ENCODE measurements at regions not wholly inside any gene's neighbourhood (a gene's known extent, or its start where the extent isn't known, plus 50 kb on each side); places are given as distances from the start of the nearest gene placed in this dataset.

- Histone ChIP-seq H3K27ac (ENCODE audit: insufficient read length, low read depth, low read length) (no peak overlapping the region), H2AK5ac (ENCODE audit: insufficient read length, low read length) (no peak overlapping the region), H3K56ac (ENCODE audit: insufficient read length, low read depth, low read length) (no peak overlapping the region), H3K79me1 (ENCODE audit: insufficient read depth, low read depth, low read length, poor library complexity, severe bottlenecking) (no peaks in the 10 kb centered on the region), H3K79me2 (ENCODE audit: insufficient read depth, low read length) (no peaks in the 10 kb centered on the region), H4K91ac (ENCODE audit: insufficient read length, low read depth, low read length) (no peak overlapping the region), H3K9ac (ENCODE audit: extremely low read depth, insufficient read length, low read length) (no peak overlapping the region), H4K20me1 (ENCODE audit: control insufficient read depth, insufficient read depth, insufficient read length) (no peaks in the 10 kb centered on the region), H3K14ac (ENCODE audit: insufficient read depth, low read length) (no peak overlapping the region), H3K4me2 (ENCODE audit: insufficient read depth, insufficient read length, low read length) (no peak overlapping the region), H3K23ac (ENCODE audit: insufficient read length, low read depth, low read length) (no peak overlapping the region), H2BK12ac (ENCODE audit: insufficient read length, low read depth, low read length) (no peak overlapping the region), H3T11ph (ENCODE audit: low read length) (no peak overlapping the region), H3K23me2 (ENCODE audit: insufficient read length, low read depth, low read length, poor library complexity, severe bottlenecking) (no peaks in the 10 kb centered on the region), H4K8ac (replicated peaks; ENCODE audit: insufficient read length, low read depth, low read length) (no peak overlapping the region), H3K27me3 (ENCODE audit: insufficient read depth, low read length) (no peaks in the 10 kb centered on the region), H3K4me1 (ENCODE audit: insufficient read depth, low read length) (no peaks in the 10 kb centered on the region), H2BK20ac (ENCODE audit: low read depth, low read length, poor library complexity, severe bottlenecking) (no peak overlapping the region), H3K9me3 (ENCODE audit: control insufficient read depth, low read depth, low read length) (no peaks in the 10 kb centered on the region), H2BK5ac (ENCODE audit: insufficient read length, low read length) (no peak overlapping the region), H2BK120ac (ENCODE audit: low read depth, low read length, poor library complexity, severe bottlenecking) (no peak overlapping the region), H2BK15ac (ENCODE audit: low read depth, low read length) (no peak overlapping the region), H3K4ac (ENCODE audit: low read depth, low read length) (no peak overlapping the region), H2AFZ (ENCODE audit: low read length) (no peak overlapping the region), H4K5ac (ENCODE audit: insufficient read length, low read depth, low read length) (no peak overlapping the region), H3K18ac (ENCODE audit: insufficient read length, low read depth, low read length) (no peak overlapping the region)
- no peak for DNase-seq
- H3K4me1 Mint-ChIP-seq, result no peaks in the 10 kb centered on the region
- no peak overlapping the region for H3K4me3 Mint-ChIP-seq
- H3K27ac Mint-ChIP-seq, result no peak overlapping the region
- WGBS (ENCODE audit: extremely low coverage, insufficient read length, low lambda C conversion rate), result no CpG with 5 or more reads among the region's 13 CpGs
- H3K27me3 Mint-ChIP-seq (ENCODE audit: low read depth), result peaks cover 12% of the 10 kb centered on the region
- peaks cover 0 to 2% (median 0%) of the 10 kb centered on the region in 3 experiments; a peak in 2 of 7 replicates for H3K36me3 Mint-ChIP-seq (ENCODE audit: insufficient read depth in 1 of 3, low read depth in 3 of 3)
- TF ChIP-seq CTCF (conservative IDR thresholded peaks at IDR 0.05), result no peak
- peaks cover 6 to 8% of the 10 kb centered on the region in 2 experiments; a peak in 4 of 5 replicates for H3K9me3 Mint-ChIP-seq
Measured at GRCh38 chr13:111584870-111585269, 264.4 kb downstream of the TEX29 start.
